ENCODE measurements at regions not wholly inside any gene's neighbourhood (a gene's known extent, or its start where the extent isn't known, plus 50 kb on each side); places are given as distances from the start of the nearest gene placed in this dataset.
A peak's percentile ranks its signal among the peaks of the same experiment; 100 is the strongest.

DNA sequence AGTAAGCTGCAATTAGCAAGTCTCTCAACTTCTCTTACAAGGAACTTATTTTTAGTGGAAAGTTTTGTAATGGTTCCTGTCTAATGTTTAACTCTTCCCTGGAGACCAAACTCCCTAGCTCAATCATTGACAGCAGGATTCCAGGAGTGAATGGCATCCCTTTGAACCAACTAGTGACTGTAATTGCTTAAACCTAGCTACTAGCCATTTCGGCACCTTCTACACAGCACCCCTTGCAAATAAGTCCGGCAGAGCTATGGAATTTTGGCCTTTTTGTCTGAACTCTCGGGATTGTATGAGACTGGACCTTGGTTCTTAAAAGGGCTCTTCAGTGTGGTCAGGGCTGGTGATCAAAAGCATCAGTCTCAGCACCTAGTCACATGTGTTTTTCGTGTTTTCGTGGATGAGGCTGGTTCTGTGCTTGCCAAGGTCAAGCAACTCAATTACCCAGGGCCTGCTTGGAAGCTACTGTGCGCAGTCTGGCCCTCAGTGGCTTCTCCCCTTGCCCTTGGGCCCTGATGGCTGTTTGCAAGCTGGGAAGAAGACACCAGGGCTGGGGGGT lies 135.3 kb upstream of the NEDD9 start (continued):
- TF ChIP-seq, protein P1, sequence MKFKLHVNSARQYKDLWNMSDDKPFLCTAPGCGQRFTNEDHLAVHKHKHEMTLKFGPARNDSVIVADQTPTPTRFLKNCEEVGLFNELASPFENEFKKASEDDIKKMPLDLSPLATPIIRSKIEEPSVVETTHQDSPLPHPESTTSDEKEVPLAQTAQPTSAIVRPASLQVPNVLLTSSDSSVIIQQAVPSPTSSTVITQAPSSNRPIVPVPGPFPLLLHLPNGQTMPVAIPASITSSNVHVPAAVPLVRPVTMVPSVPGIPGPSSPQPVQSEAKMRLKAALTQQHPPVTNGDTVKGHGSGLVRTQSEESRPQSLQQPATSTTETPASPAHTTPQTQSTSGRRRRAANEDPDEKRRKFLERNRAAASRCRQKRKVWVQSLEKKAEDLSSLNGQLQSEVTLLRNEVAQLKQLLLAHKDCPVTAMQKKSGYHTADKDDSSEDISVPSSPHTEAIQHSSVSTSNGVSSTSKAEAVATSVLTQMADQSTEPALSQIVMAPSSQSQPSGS (CRISPR knock-in tag; IDR thresholded peaks at IDR 0.05): peak; percentile 92
- peak; percentile 33; the same call in 1 of the 2 replicates for TF ChIP-seq RFX3 (CRISPR knock-in tag; IDR thresholded peaks at IDR 0.05)
- no peak for TF ChIP-seq ZBTB34 (CRISPR knock-in tag; IDR thresholded peaks at IDR 0.05)
- no peak for TF ChIP-seq ZNF776 (CRISPR knock-in tag; IDR thresholded peaks at IDR 0.05)
- TF ChIP-seq ISX (CRISPR knock-in tag; conservative IDR thresholded peaks at IDR 0.05): no peak
- TF ChIP-seq ZNF335 (CRISPR knock-in tag; IDR thresholded peaks at IDR 0.05): peak; percentile 74; the same call in 1 of the 2 replicates
- TF ChIP-seq, protein P2, sequence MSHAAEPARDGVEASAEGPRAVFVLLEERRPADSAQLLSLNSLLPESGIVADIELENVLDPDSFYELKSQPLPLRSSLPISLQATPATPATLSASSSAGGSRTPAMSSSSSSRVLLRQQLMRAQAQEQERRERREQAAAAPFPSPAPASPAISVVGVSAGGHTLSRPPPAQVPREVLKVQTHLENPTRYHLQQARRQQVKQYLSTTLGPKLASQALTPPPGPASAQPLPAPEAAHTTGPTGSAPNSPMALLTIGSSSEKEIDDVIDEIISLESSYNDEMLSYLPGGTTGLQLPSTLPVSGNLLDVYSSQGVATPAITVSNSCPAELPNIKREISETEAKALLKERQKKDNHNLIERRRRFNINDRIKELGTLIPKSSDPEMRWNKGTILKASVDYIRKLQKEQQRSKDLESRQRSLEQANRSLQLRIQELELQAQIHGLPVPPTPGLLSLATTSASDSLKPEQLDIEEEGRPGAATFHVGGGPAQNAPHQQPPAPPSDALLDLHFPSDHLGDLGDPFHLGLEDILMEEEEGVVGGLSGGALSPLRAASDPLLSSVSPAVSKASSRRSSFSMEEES (CRISPR knock-in tag; IDR thresholded peaks at IDR 0.05): peak; percentile 97
- no peak for TF ChIP-seq PLRG1 (conservative IDR thresholded peaks at IDR 0.05)
- TF ChIP-seq KLF12 (CRISPR knock-in tag; IDR thresholded peaks at IDR 0.05; ENCODE audit: borderline replicate concordance): no peak
- TF ChIP-seq ATF7 (IDR thresholded peaks at IDR 0.05): no peak
- no peak; the same call in 1 of the 2 replicates for TF ChIP-seq ATF7 (CRISPR knock-in tag; IDR thresholded peaks at IDR 0.05)
- 0 out of 2 replicates have a peak, but pooled peaks have one; percentile 17 for TF ChIP-seq ZNF773 (CRISPR knock-in tag; IDR thresholded peaks at IDR 0.05; ENCODE audit: borderline replicate concordance)
- TF ChIP-seq RFXANK (CRISPR knock-in tag; IDR thresholded peaks at IDR 0.05): peak; percentile 41; the same call in 1 of the 2 replicates
- TF ChIP-seq GABPB1 (CRISPR knock-in tag; IDR thresholded peaks at IDR 0.05): 0 out of 2 replicates have a peak, but pooled peaks have one; percentile 35
- TF ChIP-seq ZBTB7B (CRISPR knock-in tag; IDR thresholded peaks at IDR 0.05): peak; percentile 71
- peak; percentile 54 for TF ChIP-seq SKI (IDR thresholded peaks at IDR 0.05; ENCODE audit: partially characterized antibody)
- TF ChIP-seq ZNF577 (CRISPR knock-in tag; IDR thresholded peaks at IDR 0.05; ENCODE audit: borderline replicate concordance, low read depth): no peak
- TF ChIP-seq ZNF3 (CRISPR knock-in tag; IDR thresholded peaks at IDR 0.05): no peak; the same call in 1 of the 2 replicates
- no peak for TF ChIP-seq ZNF432 (CRISPR knock-in tag; IDR thresholded peaks at IDR 0.05; ENCODE audit: borderline replicate concordance)
- TF ChIP-seq ELF1 (CRISPR knock-in tag; IDR thresholded peaks at IDR 0.05): peak; percentile 69
- peak; percentile 76 for TF ChIP-seq KDM4B (CRISPR knock-in tag; IDR thresholded peaks at IDR 0.05)
- no peak for TF ChIP-seq RFX1 (IDR thresholded peaks at IDR 0.05)
- TF ChIP-seq, protein P3, sequence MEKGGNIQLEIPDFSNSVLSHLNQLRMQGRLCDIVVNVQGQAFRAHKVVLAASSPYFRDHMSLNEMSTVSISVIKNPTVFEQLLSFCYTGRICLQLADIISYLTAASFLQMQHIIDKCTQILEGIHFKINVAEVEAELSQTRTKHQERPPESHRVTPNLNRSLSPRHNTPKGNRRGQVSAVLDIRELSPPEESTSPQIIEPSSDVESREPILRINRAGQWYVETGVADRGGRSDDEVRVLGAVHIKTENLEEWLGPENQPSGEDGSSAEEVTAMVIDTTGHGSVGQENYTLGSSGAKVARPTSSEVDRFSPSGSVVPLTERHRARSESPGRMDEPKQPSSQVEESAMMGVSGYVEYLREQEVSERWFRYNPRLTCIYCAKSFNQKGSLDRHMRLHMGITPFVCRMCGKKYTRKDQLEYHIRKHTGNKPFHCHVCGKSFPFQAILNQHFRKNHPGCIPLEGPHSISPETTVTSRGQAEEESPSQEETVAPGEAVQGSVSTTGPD (CRISPR knock-in tag; IDR thresholded peaks at IDR 0.05): no peak
- TF ChIP-seq KLF15 (CRISPR knock-in tag; IDR thresholded peaks at IDR 0.05; ENCODE audit: borderline replicate concordance): no peak
- TF ChIP-seq ETV6 (CRISPR knock-in tag; conservative IDR thresholded peaks at IDR 0.05): no peak
- peak; percentile 88 for TF ChIP-seq NAIF1 (CRISPR knock-in tag; IDR thresholded peaks at IDR 0.05; ENCODE audit: borderline replicate concordance)

All from HepG2 (cell line).